ENCODE measurements at regions not wholly inside any gene's neighbourhood (a gene's known extent, or its start where the extent isn't known, plus 50 kb on each side); places are given as distances from the start of the nearest gene placed in this dataset.

DNA sequence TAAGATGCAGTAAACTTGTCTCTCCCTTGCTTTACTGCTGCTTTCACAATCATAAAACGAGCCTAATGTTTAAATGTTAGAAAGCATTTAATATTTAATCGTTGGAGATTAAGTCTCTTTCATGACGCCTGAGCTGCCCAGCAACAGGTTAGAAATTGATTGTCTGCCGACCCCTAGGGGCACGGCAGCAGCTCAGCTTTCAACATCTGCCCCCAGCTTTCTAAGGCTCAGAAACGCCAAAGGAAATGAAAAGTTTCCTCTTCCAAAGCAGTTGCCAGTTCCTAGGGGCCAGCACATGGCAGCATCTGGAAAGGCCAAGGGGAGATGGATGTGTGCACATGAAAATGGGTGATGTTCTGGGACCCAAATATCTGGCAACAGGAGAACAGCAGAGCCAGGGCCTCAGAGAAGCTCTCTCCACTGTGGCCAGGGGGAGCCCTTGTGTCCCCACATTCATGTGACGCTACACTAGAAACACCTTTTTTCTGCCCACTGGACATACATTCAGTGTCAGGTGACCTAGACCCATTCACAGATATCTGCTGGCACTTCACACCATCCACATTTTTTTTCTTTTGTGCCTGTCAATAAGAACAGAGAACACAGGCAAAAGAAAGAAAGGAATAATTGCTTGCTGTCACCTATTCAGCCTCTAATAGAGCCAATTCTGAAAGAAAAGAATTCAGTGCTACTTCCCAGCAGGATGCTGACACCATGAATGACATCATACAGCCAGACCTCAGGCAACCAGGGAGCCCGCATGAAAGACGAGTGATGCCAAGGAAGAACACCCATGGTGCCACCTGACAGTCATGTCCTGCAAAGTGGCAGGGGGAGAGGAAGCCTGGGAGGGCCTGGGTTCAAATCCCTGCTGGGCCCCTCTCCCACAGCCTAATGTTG is 205.0 kb upstream of the TAS2R1 start:
- TF ChIP-seq CTCF (conservative IDR thresholded peaks at IDR 0.05; ENCODE audit: low read length) (0 out of 2 replicates have a peak, but pooled peaks have one; percentile 11), EZH2phosphoT487 (IDR thresholded peaks at IDR 0.05; ENCODE audit: borderline replicate concordance, low read depth, low read length) (no peak)
